IMR-90 (cell line): ENCODE measurements at regions not wholly inside any gene's neighbourhood (a gene's known extent, or its start where the extent isn't known, plus 50 kb on each side); places are given as distances from the start of the nearest gene placed in this dataset.

Experiments used
- ATAC-seq: fragments of 200-7000 bp; cut with Tn5 transposase; 2 replicates; pipeline ENCODE4 v1.9.1; 2020; ENCODE audit warnings: low read depth, mild to moderate bottlenecking, moderate library complexity
- BruUV-seq: library from RNA; stranded (reverse); fragments of 400-500 nt; replicated peaks from 2 replicates; lab custom pipeline; 2021; lab: Mats Ljungman, UMichigan
- CTCF ChIA-PET: fragments of 300-600 bp; formaldehyde crosslinking; extraction: SDS; loops from one replicate; lab custom pipeline; 2021; ENCODE audit warnings: antibody characterized with exemption; lab: Yijun Ruan, JAX
- POLR2A ChIA-PET: fragments of 300-600 bp; sonication (Branson Sonifier 250); formaldehyde crosslinking; loops from one replicate; lab custom pipeline; 2022; ENCODE audit warnings: antibody characterized with exemption; ENCODE audit not compliant: unreplicated experiment; lab: Charles Lee
- DNase-seq: peaks from one replicate; pipeline ENCODE4 v3.0.0; 2013
- H2AFZ ChIP-seq: replicated peaks from 2 replicates; pipeline ENCODE3; 2013; ENCODE audit warnings: low read length, mild to moderate bottlenecking; ENCODE audit not compliant: poor library complexity
- H2AK5ac ChIP-seq: 2 replicates; pipeline ENCODE4 v1.6.1; 2013; ENCODE audit warnings: low read depth, low read length, inconsistent platforms
- H2AK9ac ChIP-seq: replicated peaks from 2 replicates; pipeline ENCODE3; 2013; ENCODE audit warnings: mild to moderate bottlenecking, low read depth, low read length, moderate library complexity; ENCODE audit not compliant: poor library complexity
- H2BK120ac ChIP-seq: 2 replicates; pipeline ENCODE4 v1.6.1; 2013; ENCODE audit warnings: low read depth, low read length, inconsistent platforms
- H2BK15ac ChIP-seq: 3 replicates; pipeline ENCODE4 v1.6.1; 2013; ENCODE audit warnings: low read depth, low read length, inconsistent platforms
- H2BK20ac ChIP-seq: 2 replicates; pipeline ENCODE4 v1.6.1; 2013; ENCODE audit warnings: low read depth, mild to moderate bottlenecking, inconsistent platforms, low read length, moderate library complexity
- H2BK5ac ChIP-seq: 2 replicates; pipeline ENCODE4 v1.6.1; 2013; ENCODE audit warnings: mild to moderate bottlenecking, low read depth, low read length, inconsistent platforms; ENCODE audit not compliant: poor library complexity, severe bottlenecking
- H3K14ac ChIP-seq: replicated peaks from 2 replicates; pipeline ENCODE4 v1.6.1; 2013; ENCODE audit warnings: low read depth, low read length, inconsistent platforms
- H3K18ac ChIP-seq: 2 replicates; pipeline ENCODE4 v1.6.1; 2013; ENCODE audit warnings: low read depth, low read length, control low read depth
- H3K23ac ChIP-seq: 2 replicates; pipeline ENCODE4 v1.6.1; 2013; ENCODE audit warnings: low read depth, low read length, inconsistent platforms
- H3K27ac ChIP-seq: 2 replicates; pipeline ENCODE4 v1.5.1; 2013; ENCODE audit warnings: mild to moderate bottlenecking, control low read depth, low read length; ENCODE audit not compliant: insufficient read depth
- H3K27me3 ChIP-seq: 2 replicates; pipeline ENCODE4 v1.6.1; 2013; ENCODE audit warnings: low read length; ENCODE audit not compliant: control insufficient read depth, insufficient read depth
- H3K36me3 ChIP-seq: 2 replicates; pipeline ENCODE4 v1.6.1; 2013; ENCODE audit warnings: low read length, mixed read lengths; ENCODE audit not compliant: control insufficient read depth, insufficient read depth
- H3K4ac ChIP-seq: 2 replicates; pipeline ENCODE4 v1.6.1; 2013; ENCODE audit warnings: low read depth, low read length, inconsistent platforms
- H3K4me1 ChIP-seq: 2 replicates; pipeline ENCODE4 v1.6.1; 2013; ENCODE audit warnings: low read length, mixed read lengths; ENCODE audit not compliant: control insufficient read depth, insufficient read depth
- H3K4me2 ChIP-seq: 2 replicates; pipeline ENCODE4 v1.6.1; 2013; ENCODE audit warnings: low read depth, mild to moderate bottlenecking, control low read depth, low read length, moderate library complexity
- H3K4me3 ChIP-seq: 2 replicates; pipeline ENCODE4 v1.5.1; 2013; ENCODE audit warnings: low read depth, mild to moderate bottlenecking, control low read depth, low read length, moderate library complexity; ENCODE audit not compliant: insufficient read depth
- H3K56ac ChIP-seq: 2 replicates; pipeline ENCODE4 v1.6.1; 2013; ENCODE audit warnings: low read length, inconsistent platforms; ENCODE audit not compliant: insufficient read depth; ENCODE audit errors: extremely low read depth
- H3K79me1 ChIP-seq, 2 experiments: 2 replicates each; pipeline ENCODE4 v1.6.1; 2013; ENCODE audit warnings: low read length in 2 of 2, inconsistent platforms in 1 of 2, low read depth in 1 of 2
- H3K9ac ChIP-seq: 2 replicates; pipeline ENCODE4 v1.6.1; 2013; ENCODE audit warnings: low read depth, low read length, control low read depth
- H3K9me1 ChIP-seq: 2 replicates; pipeline ENCODE4 v1.6.1; 2013; ENCODE audit warnings: low read length, inconsistent platforms; ENCODE audit not compliant: insufficient read depth
- H3K9me3 ChIP-seq: 2 replicates; pipeline ENCODE4 v1.6.1; 2013; ENCODE audit warnings: low read length; ENCODE audit not compliant: control insufficient read depth, insufficient read depth
- H4K20me1 ChIP-seq: 2 replicates; pipeline ENCODE4 v1.6.1; 2013; ENCODE audit warnings: low read length, inconsistent platforms; ENCODE audit not compliant: insufficient read depth
- H4K5ac ChIP-seq: 2 replicates; pipeline ENCODE4 v1.6.1; 2013; ENCODE audit warnings: mild to moderate bottlenecking, low read depth, low read length, control low read depth
- H4K8ac ChIP-seq, 2 experiments: 2 replicates each; pipeline ENCODE4 v1.6.1; 2013; ENCODE audit warnings: low read depth in 2 of 2, low read length in 2 of 2, control low read depth in 1 of 2, inconsistent platforms in 1 of 2
- H4K91ac ChIP-seq: 2 replicates; pipeline ENCODE4 v1.6.1; 2013; ENCODE audit warnings: low read depth, low read length, inconsistent platforms; ENCODE audit not compliant: insufficient read depth
- BHLHE40 ChIP-seq: fragments of 150-350 bp; IDR thresholded peaks from 2 replicates; pipeline ENCODE4 v1.6.1; 2016; ENCODE audit warnings: mild to moderate bottlenecking, low read depth, low read length
- CEBPB ChIP-seq: IDR thresholded peaks from 2 replicates; pipeline ENCODE4 v1.6.1; 2012; ENCODE audit warnings: low read depth, low read length, improper control_type of control experiment
- CHD1 ChIP-seq: IDR thresholded peaks from 2 replicates; pipeline ENCODE4 v1.6.1; 2012; ENCODE audit warnings: low read depth, low read length, improper control_type of control experiment
- ELK1 ChIP-seq: fragments of 150-350 bp; IDR thresholded peaks from 2 replicates; pipeline ENCODE4 v1.6.1; 2016; ENCODE audit warnings: low read depth, mild to moderate bottlenecking, low read length, moderate library complexity, borderline replicate concordance
- FOS ChIP-seq: fragments of 150-350 bp; IDR thresholded peaks from 2 replicates; pipeline ENCODE4 v1.6.1; 2016; ENCODE audit warnings: low read depth, low read length
- MAFK ChIP-seq: IDR thresholded peaks from 2 replicates; pipeline ENCODE4 v1.6.1; 2012; ENCODE audit warnings: low read depth, low read length, improper control_type of control experiment
- MAZ ChIP-seq: IDR thresholded peaks from 2 replicates; pipeline ENCODE4 v1.6.1; 2012; ENCODE audit warnings: low read depth, mild to moderate bottlenecking, low read length, improper control_type of control experiment, moderate library complexity, borderline replicate concordance
- MXI1 ChIP-seq: IDR thresholded peaks from 2 replicates; pipeline ENCODE4 v1.6.1; 2012; ENCODE audit warnings: low read depth, mild to moderate bottlenecking, low read length, moderate library complexity, borderline replicate concordance
- NFE2L2 ChIP-seq: fragments of 150-350 bp; IDR thresholded peaks from 2 replicates; pipeline ENCODE4 v1.6.1; 2016; ENCODE audit warnings: low read depth, mild to moderate bottlenecking, low read length
- POLR2A ChIP-seq: IDR thresholded peaks from 2 replicates; pipeline ENCODE4 v1.6.1; 2012; ENCODE audit warnings: mild to moderate bottlenecking, low read depth, low read length
- RAD21 ChIP-seq: IDR thresholded peaks from 2 replicates; pipeline ENCODE4 v1.6.1; 2012; ENCODE audit warnings: low read length, improper control_type of control experiment
- RCOR1 ChIP-seq: IDR thresholded peaks from 2 replicates; pipeline ENCODE4 v1.6.1; 2012; ENCODE audit warnings: mild to moderate bottlenecking, low read length, improper control_type of control experiment; ENCODE audit not compliant: insufficient replicate concordance
- RFX5 ChIP-seq: IDR thresholded peaks from 2 replicates; pipeline ENCODE4 v1.8.0; 2012; ENCODE audit warnings: low read depth, mild to moderate bottlenecking, low read length, moderate library complexity
- SMC3 ChIP-seq: fragments of 150-350 bp; IDR thresholded peaks from 2 replicates; pipeline ENCODE4 v1.6.1; 2016; ENCODE audit warnings: low read depth, mild to moderate bottlenecking, antibody characterized with exemption, low read length, moderate library complexity
- USF2 ChIP-seq: fragments of 150-350 bp; IDR thresholded peaks from 2 replicates; pipeline ENCODE4 v1.6.1; 2017; ENCODE audit warnings: mild to moderate bottlenecking, antibody characterized with exemption, low read length, low read depth
- WGBS, 2 experiments: methylation state at CpG; one replicate each; pipeline versions ENCODE4 v1.1.5 to v1.1.7; 2013; ENCODE audit warnings: missing lambda C conversion rate in 2 of 2; ENCODE audit not compliant: insufficient read length in 1 of 2; ENCODE audit errors: extremely low coverage in 2 of 2; 5-methylcytosine and 5-hydroxymethylcytosine counted together
- dilution Hi-C: fragments of 300-500 bp; cut with HindIII; formaldehyde crosslinking; loops from one replicate; pipeline ENCODE4 v1.14.3; 2018; ENCODE audit warnings: low sequenced_read_pairs; ENCODE audit not compliant: unreplicated experiment
- in situ Hi-C: fragments of 300-500 bp; cut with MboI; formaldehyde crosslinking; loops from 3 replicates; pipeline ENCODE4 v1.14.3; 2019; ENCODE audit warnings: low sequenced_read_pairs, inconsistent platforms, mixed read lengths
- intact Hi-C: fragments of 100-400 bp; cut with micrococcal nuclease; formaldehyde crosslinking; loops from 2 replicates; pipeline ENCODE4 v1.10.0; 2022
- TF ChIP-seq, protein P1 (sequence below): conservative IDR thresholded peaks from 2 replicates; pipeline ENCODE4 v1.5.1; 2012; ENCODE audit warnings: mild to moderate bottlenecking, low read depth, low read length, improper control_type of control experiment

DNA sequence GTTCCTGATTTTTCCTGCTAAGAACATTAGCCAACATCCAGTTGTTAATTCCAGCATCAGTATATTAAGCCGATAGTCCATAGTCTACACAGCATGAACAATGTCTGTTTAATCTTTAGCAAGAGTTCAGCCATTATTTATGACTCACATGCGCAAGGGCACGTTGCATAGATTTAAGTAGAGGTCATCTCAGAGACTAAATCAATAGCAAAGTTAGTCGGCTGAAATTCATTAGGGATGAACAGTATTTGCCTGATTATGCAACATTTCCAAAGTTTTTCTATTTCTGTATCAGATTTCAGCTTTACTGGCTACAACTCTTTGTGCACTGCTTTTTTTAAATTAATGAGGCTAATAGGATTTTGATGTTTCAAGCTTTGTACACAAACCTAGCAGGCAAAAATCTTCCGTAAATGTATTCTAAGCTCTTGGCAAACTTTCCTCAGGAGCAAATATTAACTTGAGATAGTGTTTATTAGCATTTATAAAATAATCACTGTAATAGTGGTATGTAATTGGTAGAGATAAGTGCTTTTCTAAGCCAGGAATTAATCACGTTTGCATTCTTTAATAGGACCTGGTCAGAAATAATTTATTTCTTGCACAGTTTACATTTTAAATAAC is 578.7 kb upstream of the ID2 start:
- Histone ChIP-seq H3K79me1 (no peaks in the 10 kb centered on the region), H3K9me3 (no peaks in the 10 kb centered on the region), H3K4me2 (no peak overlapping the region), H2AK9ac (no peak overlapping the region), H3K36me3 (no peaks in the 10 kb centered on the region), H4K20me1 (no peaks in the 10 kb centered on the region), H3K18ac (no peak overlapping the region), H3K9me1 (no peaks in the 10 kb centered on the region), H2AK5ac (no peak overlapping the region), H3K4ac (no peak overlapping the region), H2BK15ac (no peak overlapping the region), H3K23ac (no peak overlapping the region), H3K27ac (no peak overlapping the region), H3K9ac (no peak overlapping the region), H3K27me3 (no peaks in the 10 kb centered on the region; the same call in 1 of the 2 replicates), H3K14ac (no peak overlapping the region), H4K8ac (no peak overlapping the region), H2BK5ac (no peak overlapping the region), H4K91ac (no peak overlapping the region), H2AFZ (no peak overlapping the region), H2BK120ac (no peak overlapping the region), H4K5ac (no peak overlapping the region), H3K56ac (no peak overlapping the region), H2BK20ac (no peak overlapping the region), H3K4me1 (peaks cover 2% of the 10 kb centered on the region; the same call in 1 of the 2 replicates), H3K4me3 (no peak overlapping the region)
- CTCF ChIA-PET, result no interaction called here
- POLR2A ChIA-PET, result no interaction called here
- TF ChIP-seq RCOR1 (no peak), USF2 (no peak), MAZ (no peak), FOS (peak; percentile 52; the same call in 1 of the 2 replicates), NFE2L2 (no peak), RFX5 (no peak), BHLHE40 (peak; percentile 35; the same call in 1 of the 2 replicates), ELK1 (no peak), RAD21 (no peak), CEBPB (peak; percentile 92), CHD1 (no peak), SMC3 (no peak), MAFK (no peak), POLR2A (no peak), MXI1 (no peak)
- TF ChIP-seq, protein P1, sequence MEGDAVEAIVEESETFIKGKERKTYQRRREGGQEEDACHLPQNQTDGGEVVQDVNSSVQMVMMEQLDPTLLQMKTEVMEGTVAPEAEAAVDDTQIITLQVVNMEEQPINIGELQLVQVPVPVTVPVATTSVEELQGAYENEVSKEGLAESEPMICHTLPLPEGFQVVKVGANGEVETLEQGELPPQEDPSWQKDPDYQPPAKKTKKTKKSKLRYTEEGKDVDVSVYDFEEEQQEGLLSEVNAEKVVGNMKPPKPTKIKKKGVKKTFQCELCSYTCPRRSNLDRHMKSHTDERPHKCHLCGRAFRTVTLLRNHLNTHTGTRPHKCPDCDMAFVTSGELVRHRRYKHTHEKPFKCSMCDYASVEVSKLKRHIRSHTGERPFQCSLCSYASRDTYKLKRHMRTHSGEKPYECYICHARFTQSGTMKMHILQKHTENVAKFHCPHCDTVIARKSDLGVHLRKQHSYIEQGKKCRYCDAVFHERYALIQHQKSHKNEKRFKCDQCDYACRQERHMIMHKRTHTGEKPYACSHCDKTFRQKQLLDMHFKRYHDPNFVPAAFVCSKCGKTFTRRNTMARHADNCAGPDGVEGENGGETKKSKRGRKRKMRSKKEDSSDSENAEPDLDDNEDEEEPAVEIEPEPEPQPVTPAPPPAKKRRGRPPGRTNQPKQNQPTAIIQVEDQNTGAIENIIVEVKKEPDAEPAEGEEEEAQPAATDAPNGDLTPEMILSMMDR, result no peak
- intact Hi-C loops (loop anchor here (10.0 kb wide), 1 partner anchor 678 kb away; no protein-coding TSS in a partner anchor), dilution Hi-C loops (no loop called here), in situ Hi-C loops (no loop called here)
- DNase-seq, result peak; percentile 78
- 40% methylated on average over 1 of the region's 6 CpGs; no CpG with 5 or more reads in 1 of the 2 experiments for WGBS, 2 experiments
- BruUV-seq, result no TSS peak
- ATAC-seq, result peak; percentile 66
